SK-N-SH (cell line): ENCODE measurements at regions not wholly inside any gene's neighbourhood (a gene's known extent, or its start where the extent isn't known, plus 50 kb on each side); places are given as distances from the start of the nearest gene placed in this dataset.

ENCODE experiments used
- CTCF ChIA-PET: fragments of 300-600, 350-600 bp; formaldehyde crosslinking; extraction: SDS; loops from one replicate; lab custom pipeline; 2021; lab: Yijun Ruan, JAX
- POLR2A ChIA-PET: fragments of 350-600 bp; sonication (Branson Sonifier 250); formaldehyde crosslinking; extraction: SDS; loops from one replicate; lab custom pipeline; 2020; ENCODE audit warnings: antibody characterized with exemption, inconsistent platforms; lab: Yijun Ruan, JAX
- DNase-seq: peaks from one replicate; pipeline ENCODE4 v3.0.0; 2012
- H2AFZ ChIP-seq: fragments of 200-600 bp; sonication (generic); 2 replicates; pipeline ENCODE4 v1.8.1; 2016; ENCODE audit warnings: antibody characterized with exemption, mild to moderate bottlenecking, low read depth
- H3F3A ChIP-seq: fragments of 200-600 bp; sonication (generic); replicated peaks from 2 replicates; pipeline ENCODE3; 2016; ENCODE audit warnings: antibody characterized with exemption, mild to moderate bottlenecking; ENCODE audit not compliant: insufficient read depth
- H3K27ac ChIP-seq, 2 experiments: fragments of 200-500 bp in 1 of 2; fragments of 200-600 bp in 1 of 2; sonication (Bioruptor generic) in 1 of 2; sonication (generic), shearing (Covaris generic) in 1 of 2; 2 replicates each; pipeline versions ENCODE4 v1.5.1 to v1.6.1; 2014 to 2016; ENCODE audit warnings: low read depth in 2 of 2, inconsistent platforms in 1 of 2, low read length in 1 of 2, mild to moderate bottlenecking in 1 of 2, mixed read lengths in 1 of 2
- H3K27me3 ChIP-seq: fragments of 200-600 bp; sonication (generic), shearing (Covaris generic); 2 replicates; pipeline ENCODE4 v1.6.1; 2016; ENCODE audit warnings: mixed run types; ENCODE audit not compliant: insufficient read depth
- H3K36me3 ChIP-seq, 2 experiments: fragments of 200-500 bp in 1 of 2; fragments of 200-600 bp in 1 of 2; sonication (Bioruptor generic) in 1 of 2; sonication (generic) in 1 of 2; replicated peaks in 1 of 2; 2 replicates each; pipeline versions ENCODE3 to v1.5.1; 2014 to 2016; ENCODE audit warnings: low read length in 1 of 2, mild to moderate bottlenecking in 1 of 2; ENCODE audit not compliant: insufficient read depth in 2 of 2, control insufficient read depth in 1 of 2
- H3K4me1 ChIP-seq, 2 experiments: fragments of 200-500 bp in 1 of 2; fragments of 200-600 bp in 1 of 2; sonication (Bioruptor generic) in 1 of 2; sonication (generic), shearing (Covaris generic) in 1 of 2; 2 replicates each; pipeline versions ENCODE4 v1.5.1 to v1.6.1; 2014 to 2016; ENCODE audit warnings: low read depth in 1 of 2, low read length in 1 of 2, mixed run types in 1 of 2; ENCODE audit not compliant: insufficient read depth in 2 of 2, control insufficient read depth in 1 of 2
- H3K4me2 ChIP-seq: fragments of 200-600 bp; sonication (generic), shearing (Covaris generic); 2 replicates; pipeline ENCODE4 v1.6.1; 2017; ENCODE audit warnings: mixed run types
- H3K4me3 ChIP-seq, 2 experiments: fragments of 200-500 bp in 1 of 2; fragments of 200-600 bp in 1 of 2; sonication (Bioruptor generic) in 1 of 2; sonication (generic), shearing (Covaris generic) in 1 of 2; 2 replicates each; pipeline versions ENCODE4 v1.5.1 to v1.8.1; 2014 to 2016; ENCODE audit warnings: low read depth in 2 of 2, inconsistent platforms in 1 of 2, low read length in 1 of 2, mild to moderate bottlenecking in 1 of 2, mixed read lengths in 1 of 2, moderate library complexity in 1 of 2
- H3K79me2 ChIP-seq: fragments of 200-600 bp; sonication (generic); 2 replicates; pipeline ENCODE4 v1.8.1; 2017; ENCODE audit warnings: mild to moderate bottlenecking; ENCODE audit not compliant: insufficient read depth
- H3K9ac ChIP-seq: fragments of 200-600 bp; sonication (generic); 2 replicates; pipeline ENCODE4 v1.6.1; 2017; ENCODE audit warnings: mixed run types
- H3K9me2 ChIP-seq: fragments of 200-600 bp; sonication (generic); 2 replicates; pipeline ENCODE4 v1.6.1; 2017; ENCODE audit warnings: mixed run types
- H3K9me3 ChIP-seq: fragments of 200-600 bp; sonication (generic); 2 replicates; pipeline ENCODE4 v1.6.1; 2017; ENCODE audit warnings: mixed run types, mild to moderate bottlenecking, moderate library complexity
- H4K20me1 ChIP-seq: fragments of 200-600 bp; sonication (generic); 2 replicates; pipeline ENCODE4 v1.6.1; 2017; ENCODE audit warnings: mild to moderate bottlenecking, mixed run types; ENCODE audit not compliant: insufficient read depth
- CHD2 ChIP-seq: fragments of 150-350 bp; IDR thresholded peaks from 2 replicates; pipeline ENCODE4 v1.6.1; 2018; ENCODE audit warnings: low read length; ENCODE audit not compliant: partially characterized antibody
- ELF1 ChIP-seq: IDR thresholded peaks from 2 replicates; pipeline ENCODE4 v1.4.0; 2012
- FOSL2 ChIP-seq: IDR thresholded peaks from 2 replicates; pipeline ENCODE4 v1.4.0; 2012; ENCODE audit warnings: low read depth, mild to moderate bottlenecking, moderate library complexity, borderline replicate concordance
- GABPA ChIP-seq: IDR thresholded peaks from 2 replicates; pipeline ENCODE4 v1.4.0; 2012; ENCODE audit warnings: low read depth, mild to moderate bottlenecking
- GATA2 ChIP-seq: sonication (generic); formaldehyde crosslinking; IDR thresholded peaks from 2 replicates; pipeline ENCODE4 v1.5.0; 2020; ENCODE audit warnings: mild to moderate bottlenecking, missing genetic modification reagents
- IRF3 ChIP-seq: fragments of 150-350 bp; IDR thresholded peaks from 2 replicates; pipeline ENCODE4 v1.6.1; 2016; ENCODE audit warnings: mild to moderate bottlenecking, low read depth, low read length
- JUND ChIP-seq: IDR thresholded peaks from 2 replicates; pipeline ENCODE4 v1.4.0; 2012
- MAX ChIP-seq: IDR thresholded peaks from 2 replicates; pipeline ENCODE4 v1.4.0; 2012; ENCODE audit warnings: low read depth
- POLR2AphosphoS5 ChIP-seq: IDR thresholded peaks from 2 replicates; pipeline ENCODE4 v1.6.1; 2012; ENCODE audit warnings: low read depth, low read length
- RAD21 ChIP-seq: IDR thresholded peaks from 2 replicates; pipeline ENCODE4 v1.6.1; 2012; ENCODE audit warnings: mild to moderate bottlenecking, low read length
- RCOR1 ChIP-seq: fragments of 150-350 bp; IDR thresholded peaks from 2 replicates; pipeline ENCODE4 v1.6.1; 2017; ENCODE audit warnings: antibody characterized with exemption, low read length
- SIN3A ChIP-seq: IDR thresholded peaks from 2 replicates; pipeline ENCODE4 v1.6.1; 2012; ENCODE audit warnings: low read depth, mild to moderate bottlenecking, low read length, moderate library complexity, borderline replicate concordance
- SMC3 ChIP-seq: IDR thresholded peaks from 2 replicates; pipeline ENCODE4 v1.6.1; 2012; ENCODE audit warnings: low read depth, low read length, improper control_type of control experiment
- TAF1 ChIP-seq: IDR thresholded peaks from 2 replicates; pipeline ENCODE4 v1.6.1; 2012; ENCODE audit warnings: low read depth, mild to moderate bottlenecking, low read length, moderate library complexity, borderline replicate concordance
- TCF12 ChIP-seq: IDR thresholded peaks from 2 replicates; pipeline ENCODE4 v1.4.0; 2012
- USF1 ChIP-seq: IDR thresholded peaks from 2 replicates; pipeline ENCODE4 v1.4.0; 2012; ENCODE audit warnings: low read depth, borderline replicate concordance
- ZBTB33 ChIP-seq: IDR thresholded peaks from 2 replicates; pipeline ENCODE4 v1.4.0; 2012; ENCODE audit warnings: low read depth, borderline replicate concordance
- WGBS: methylation state at CpG from one replicate; pipeline ENCODE4 v1.1.6; 2017; ENCODE audit warnings: low lambda C conversion rate; 5-methylcytosine and 5-hydroxymethylcytosine counted together
- TF ChIP-seq, protein P1 (sequence below): IDR thresholded peaks from 2 replicates; pipeline ENCODE4; 2012

- no peaks in the 10 kb centered on the region for H3K9me3 ChIP-seq
- no peak overlapping the region for H2AFZ ChIP-seq
- H3K9me2 ChIP-seq, result no peaks in the 10 kb centered on the region
- no peaks in the 10 kb centered on the region for H3K79me2 ChIP-seq
- no peak overlapping the region for H3K4me3 ChIP-seq
- POLR2A ChIA-PET, result no interaction called here
- no peaks in the 10 kb centered on the region for H3K36me3 ChIP-seq
- H3K4me1 ChIP-seq, result peaks cover 0 to 4% of the 10 kb centered on the region in 2 experiments; a peak in 1 of 4 replicates
- no peaks in the 10 kb centered on the region for H4K20me1 ChIP-seq
- H3F3A ChIP-seq, result no peaks in the 10 kb centered on the region
- no peak for TF ChIP-seq ZBTB33
- no peak for TF ChIP-seq CHD2
- TF ChIP-seq POLR2AphosphoS5, result no peak
- TF ChIP-seq USF1, result no peak
- TF ChIP-seq GATA2 (CRISPR knock-in tag), result no peak
- CTCF ChIA-PET, result no interaction called here
- no peak for DNase-seq
- 58% methylated on average over 3 of the region's 3 CpGs for WGBS
- H3K27ac ChIP-seq, result no peak overlapping the region
- no peak overlapping the region for H3K9ac ChIP-seq
- no peaks in the 10 kb centered on the region for H3K27me3 ChIP-seq
- H3K4me2 ChIP-seq, result no peak overlapping the region
Measured at GRCh38 chr1:90824551-90824950, 107.4 kb upstream of the BARHL2 start.

DNA sequence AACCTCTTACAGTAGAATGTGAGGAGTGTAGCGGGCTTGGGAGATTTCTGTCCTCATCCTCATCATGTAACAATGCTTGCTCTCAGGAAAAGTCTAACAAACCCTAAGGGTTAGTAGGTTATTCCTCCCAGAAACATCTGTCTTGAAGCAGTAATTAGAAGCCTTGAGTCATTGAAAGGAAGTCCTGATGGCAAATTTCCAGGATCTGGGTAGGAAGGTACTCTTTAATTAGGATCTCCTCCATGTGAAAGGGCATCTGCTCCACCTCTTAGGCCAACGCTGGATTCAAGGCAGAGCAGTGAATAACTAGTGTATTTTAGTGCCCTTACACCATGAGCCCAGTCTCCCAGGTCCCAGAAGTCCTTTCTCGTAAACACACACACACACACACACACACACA lies 106.6 kb upstream of the BARHL2 start:
- DNase-seq, result no peak
- Histone ChIP-seq H3K4me2 (no peak overlapping the region), H3K9me3 (no peaks in the 10 kb centered on the region), H3F3A (no peaks in the 10 kb centered on the region), H3K27ac (no peak overlapping the region), H3K9me2 (no peaks in the 10 kb centered on the region), H3K4me3 (no peak overlapping the region), H3K27me3 (no peaks in the 10 kb centered on the region), H3K36me3 (no peaks in the 10 kb centered on the region), H3K4me1 (peaks cover 0 to 4% of the 10 kb centered on the region in 2 experiments; a peak in 1 of 4 replicates), H4K20me1 (no peaks in the 10 kb centered on the region), H3K9ac (no peak overlapping the region), H2AFZ (no peak overlapping the region), H3K79me2 (no peaks in the 10 kb centered on the region)
- POLR2A ChIA-PET, result no interaction called here
- CTCF ChIA-PET, result no interaction called here
- TF ChIP-seq ZBTB33, result no peak
- no peak for TF ChIP-seq POLR2AphosphoS5
- no peak for TF ChIP-seq MAX
- no peak for TF ChIP-seq TAF1
- TF ChIP-seq IRF3, result no peak
- no peak for TF ChIP-seq RCOR1
- TF ChIP-seq GABPA, result no peak
- TF ChIP-seq JUND, result no peak
- TF ChIP-seq SMC3, result no peak
- TF ChIP-seq RAD21, result no peak
- no peak for TF ChIP-seq TCF12
- no peak for TF ChIP-seq FOSL2
- TF ChIP-seq ELF1, result no peak
- no peak for TF ChIP-seq SIN3A
- TF ChIP-seq, protein P1, sequence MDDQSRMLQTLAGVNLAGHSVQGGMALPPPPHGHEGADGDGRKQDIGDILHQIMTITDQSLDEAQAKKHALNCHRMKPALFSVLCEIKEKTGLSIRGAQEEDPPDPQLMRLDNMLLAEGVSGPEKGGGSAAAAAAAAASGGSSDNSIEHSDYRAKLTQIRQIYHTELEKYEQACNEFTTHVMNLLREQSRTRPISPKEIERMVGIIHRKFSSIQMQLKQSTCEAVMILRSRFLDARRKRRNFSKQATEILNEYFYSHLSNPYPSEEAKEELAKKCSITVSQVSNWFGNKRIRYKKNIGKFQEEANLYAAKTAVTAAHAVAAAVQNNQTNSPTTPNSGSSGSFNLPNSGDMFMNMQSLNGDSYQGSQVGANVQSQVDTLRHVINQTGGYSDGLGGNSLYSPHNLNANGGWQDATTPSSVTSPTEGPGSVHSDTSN, result no peak
- WGBS, result 61% methylated on average over 2 of the region's 3 CpGs
